Posterior cingulate gyrus (tissue), 11 donors: ENCODE measurements at regions not wholly inside any gene's neighbourhood (a gene's known extent, or its start where the extent isn't known, plus 50 kb on each side); places are given as distances from the start of the nearest gene placed in this dataset.
A peak's percentile ranks its signal among the peaks of the same experiment; 100 is the strongest.

Experiments used
- DNase-seq, 10 donors: peaks; one replicate each; pipeline versions ENCODE4 v3.0.0 to v3.0.0-alpha.2; 2020 to 2021; ENCODE audit warnings: mixed read lengths in 3 of 10
- intact Hi-C: fragments of 100-400 bp; cut with DNase I; formaldehyde crosslinking; loops from one replicate; pipeline ENCODE4 v1.15.1; 2023

DNA sequence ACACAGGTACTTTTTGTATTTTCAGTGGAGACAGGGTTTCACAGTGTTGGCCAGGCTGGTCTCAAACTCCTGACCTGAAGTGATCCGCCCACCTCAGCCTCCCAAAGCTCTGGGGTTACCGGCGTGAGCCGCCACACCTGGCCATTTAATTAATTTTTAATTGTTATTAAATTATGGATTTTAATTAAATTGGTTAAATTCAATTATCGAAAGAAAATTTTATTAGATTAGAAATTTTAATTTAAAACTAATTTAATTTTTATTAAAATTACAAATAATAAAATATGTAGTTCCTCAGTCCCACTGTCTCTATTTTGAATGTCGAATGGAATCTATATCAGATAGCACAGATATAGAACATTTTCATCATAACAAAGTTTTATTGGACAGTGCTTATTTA is 416.5 kb downstream of the GABRG2 start:
- DNase-seq, result no peak
- intact Hi-C loops, result no loop called here

GRCh38 chr5:162484986-162485385 is 417.4 kb downstream of the GABRG2 start:
- peak in 1 of 10 donors; percentile 74 for DNase-seq
- intact Hi-C loops, result no loop called here

DNA sequence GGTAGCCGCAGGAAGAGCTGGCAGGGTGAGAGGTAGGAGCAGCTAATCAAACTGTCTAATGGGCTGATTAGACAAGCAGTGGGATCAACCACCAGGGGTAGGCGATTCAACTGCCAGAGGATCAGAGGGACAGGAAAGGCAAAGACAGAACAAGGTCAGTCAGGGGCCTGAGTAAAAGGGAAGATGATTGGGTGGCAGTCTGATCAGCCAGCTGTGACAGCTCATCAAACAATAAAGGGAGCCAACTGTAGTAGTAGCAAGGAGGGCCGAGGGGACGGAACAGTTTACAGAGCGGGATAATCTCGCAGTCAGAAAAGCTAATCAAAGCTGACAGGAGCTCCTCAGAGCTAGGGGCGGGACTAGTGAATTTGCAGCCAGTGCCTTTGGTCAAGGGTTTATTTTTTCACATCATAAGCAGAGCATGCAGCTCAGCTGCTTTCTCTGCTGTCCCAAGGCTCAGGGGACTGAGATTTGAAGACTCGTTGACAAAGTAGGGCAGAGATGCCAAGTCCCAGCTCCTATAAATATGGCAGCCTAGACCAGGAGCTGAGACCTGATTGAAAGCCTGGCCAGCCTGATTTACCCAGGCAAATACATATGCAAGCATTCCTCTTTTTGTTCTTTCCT is 418.2 kb downstream of the GABRG2 start:
- DNase-seq, result no peak
- intact Hi-C loops, result no loop called here

GRCh38 chr5:162487528-162488525 is 420.3 kb downstream of the GABRG2 start:
- intact Hi-C loops, result no loop called here

DNA sequence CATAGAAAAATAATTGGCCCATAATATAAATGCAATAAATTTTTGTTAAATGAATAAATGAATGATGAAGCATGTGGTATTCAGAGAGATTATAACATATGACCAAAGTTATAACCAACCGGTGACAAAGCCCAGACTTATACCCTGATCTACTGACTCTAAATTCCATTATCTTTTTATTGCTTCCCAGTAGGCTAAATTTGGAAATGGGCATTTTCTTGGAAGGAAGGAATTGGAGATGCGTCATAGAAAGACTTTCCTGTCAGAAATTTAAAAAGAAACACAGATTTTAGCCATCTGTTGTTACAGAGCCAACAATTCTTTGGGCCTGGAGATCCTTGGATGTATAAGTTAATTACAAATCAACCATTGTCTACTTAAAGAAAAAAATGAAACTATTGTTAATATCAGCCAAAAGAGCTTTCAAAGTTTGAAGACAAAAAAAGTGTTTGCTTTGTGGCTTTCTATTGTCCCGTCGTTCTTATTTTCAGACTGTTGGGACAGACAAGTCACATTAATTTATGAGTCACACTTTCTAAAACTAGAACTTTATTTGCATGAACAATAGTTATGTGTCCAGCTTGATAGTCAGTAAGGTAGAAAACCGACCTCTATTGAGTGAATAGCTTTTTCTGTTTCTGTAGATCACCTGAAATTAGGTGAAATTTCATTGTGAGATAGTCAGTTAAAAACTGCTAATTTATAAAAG is 428.7 kb downstream of the GABRG2 start:
- intact Hi-C loops, result no loop called here
- DNase-seq, result no peak

More at GRCh38 chr5:162487528-162488525, 420.3 kb downstream of the GABRG2 start:
- no peak for DNase-seq

DNA sequence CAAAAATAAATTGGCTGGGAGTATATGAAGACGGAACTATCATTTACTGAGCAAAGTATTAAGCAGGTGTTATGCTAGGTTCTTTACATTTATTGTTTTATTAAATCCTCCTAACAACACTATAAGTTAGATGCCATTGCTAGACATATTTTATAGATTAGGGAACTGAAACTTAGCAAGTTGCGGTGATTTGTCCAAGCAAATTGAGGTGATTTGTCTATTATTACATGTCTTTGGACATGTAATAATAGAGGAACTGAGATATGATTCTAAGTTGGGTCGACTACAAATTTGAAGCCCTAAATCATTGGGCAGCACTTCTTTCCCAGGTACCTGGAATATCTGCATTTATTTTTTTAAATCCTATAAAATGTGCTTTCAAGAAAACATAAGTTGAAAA is 429.9 kb downstream of the GABRG2 start:
- intact Hi-C loops, result no loop called here
- no peak for DNase-seq

DNA sequence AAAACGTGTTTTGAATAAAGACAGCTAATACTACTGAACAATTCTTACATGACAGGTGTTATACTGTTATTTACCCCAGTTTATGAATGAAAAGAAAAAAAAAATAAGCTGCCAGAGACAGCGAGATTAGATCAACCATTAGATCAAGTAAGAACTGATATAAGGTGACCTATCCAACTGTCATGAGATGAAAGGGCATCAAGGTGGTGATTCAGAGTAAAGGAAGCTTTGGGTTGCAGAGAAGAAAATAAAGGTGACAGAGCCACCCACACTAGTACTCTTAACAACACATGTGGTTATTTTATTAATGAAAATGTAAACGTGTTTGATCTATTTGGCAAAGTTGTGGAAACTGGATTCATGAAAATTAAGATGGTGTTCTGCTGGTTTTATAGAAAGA is 435.2 kb downstream of the GABRG2 start:
- intact Hi-C loops, result no loop called here
- DNase-seq, result no peak

DNA sequence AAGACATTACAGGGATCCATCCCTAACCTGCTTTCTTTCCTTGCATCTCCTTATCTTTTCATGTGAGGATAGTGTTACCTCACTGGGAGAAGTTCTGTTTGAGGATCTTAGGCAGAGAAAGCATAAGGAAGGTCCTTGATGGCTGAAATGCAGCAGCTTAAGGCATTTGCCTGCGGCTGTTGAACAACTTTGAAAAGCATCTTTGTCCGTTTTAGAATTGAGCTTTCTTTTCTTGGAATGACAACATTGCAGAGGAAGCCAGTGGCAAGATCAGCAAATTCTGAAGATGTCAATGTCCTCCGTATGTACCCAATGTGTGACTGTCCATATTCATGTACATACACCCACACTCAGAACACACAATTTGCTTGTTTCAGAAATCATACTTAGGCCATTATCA is 436.2 kb downstream of the GABRG2 start:
- no peak for DNase-seq
- intact Hi-C loops, result no loop called here

DNA sequence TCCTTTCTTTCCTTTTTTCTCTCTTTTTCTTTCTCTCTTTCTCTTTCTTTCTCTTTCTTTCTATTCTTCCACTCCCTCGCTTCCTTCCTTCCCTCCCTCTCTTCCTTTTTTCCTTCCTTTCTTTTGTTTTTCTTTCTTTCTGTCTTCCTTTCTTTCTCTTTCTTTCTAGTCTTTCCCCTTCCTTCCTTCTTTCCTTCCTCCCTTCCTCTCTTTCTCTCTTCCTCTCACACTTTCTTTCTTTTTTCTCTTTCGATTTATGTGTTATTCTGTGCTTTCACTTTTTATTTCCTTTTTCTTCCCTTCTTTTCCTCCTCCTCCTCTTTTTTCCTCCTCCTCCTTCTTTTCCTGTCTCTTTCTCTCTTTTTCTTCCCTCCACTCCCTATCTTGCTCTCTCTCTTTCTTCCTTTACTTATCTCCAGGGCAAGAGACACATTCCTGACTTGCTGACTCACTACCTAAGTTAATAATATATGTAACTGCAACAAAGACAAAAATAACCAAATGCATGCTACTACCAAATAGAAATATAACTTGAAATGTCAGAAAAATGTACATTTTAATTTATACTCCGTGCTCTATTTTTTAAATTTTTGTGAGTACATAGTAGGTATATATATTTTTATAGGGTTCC is 445.5 kb downstream of the GABRG2 start:
- intact Hi-C loops, result no loop called here
- no peak for DNase-seq

DNA sequence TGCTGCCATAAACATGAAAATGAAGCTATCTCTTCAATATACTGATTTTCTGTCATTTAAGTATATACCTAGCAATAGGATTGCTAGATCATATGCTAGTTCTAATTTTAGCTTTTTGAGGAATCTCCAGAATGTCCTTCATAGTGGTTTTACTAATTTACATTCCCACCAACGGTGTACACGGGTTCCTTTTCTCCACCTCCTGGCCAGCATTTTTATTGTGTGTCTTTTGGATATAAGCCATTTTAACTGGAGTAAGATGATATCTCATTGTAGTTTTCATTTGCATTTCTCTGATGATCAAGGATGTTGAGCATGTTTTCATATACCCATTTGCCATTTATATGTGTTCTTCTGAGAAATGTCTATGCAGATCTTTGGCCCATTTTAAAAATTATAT is 446.5 kb downstream of the GABRG2 start:
- no peak for DNase-seq
- intact Hi-C loops, result no loop called here

- intact Hi-C loops, result no loop called here
- DNase-seq, result no peak
Observed at GRCh38 chr5:162520878-162521277, 453.3 kb downstream of the GABRG2 start.

GRCh38 chr5:162529209-162529608 is 461.6 kb downstream of the GABRG2 start:
- DNase-seq, result no peak
- intact Hi-C loops, result no loop called here

- no peak for DNase-seq
Observed at GRCh38 chr5:162529886-162530285, 462.3 kb downstream of the GABRG2 start.

GRCh38 chr5:162543437-162543836 is 475.9 kb downstream of the GABRG2 start:
- intact Hi-C loops, result no loop called here
- DNase-seq, result no peak

More at GRCh38 chr5:162529886-162530285, 462.3 kb downstream of the GABRG2 start:
- intact Hi-C loops, result no loop called here

- intact Hi-C loops, result no loop called here
- no peak for DNase-seq
Observed at GRCh38 chr5:162544905-162545304, 477.3 kb downstream of the GABRG2 start.

DNA sequence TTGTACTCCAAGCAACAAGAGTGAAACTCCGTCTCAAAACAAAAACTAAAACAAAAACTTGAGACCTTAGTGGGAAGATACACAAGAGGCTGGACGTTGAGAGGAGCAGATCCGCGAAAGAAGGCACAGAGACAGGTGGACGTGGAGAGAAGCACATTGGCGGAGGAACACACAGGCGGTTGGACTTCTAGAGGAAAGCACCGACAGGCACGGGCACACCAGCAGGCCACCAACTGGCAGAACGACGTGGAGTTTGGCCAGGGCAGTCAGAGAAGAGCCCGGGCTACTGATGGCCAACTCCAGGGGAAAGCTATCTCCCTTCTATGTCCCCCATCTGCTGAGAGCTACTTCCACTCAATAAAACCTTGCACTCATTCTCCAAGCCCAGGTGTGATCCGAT is 482.7 kb downstream of the GABRG2 start:
- intact Hi-C loops, result no loop called here
- DNase-seq, result no peak

- intact Hi-C loops, result no loop called here
- DNase-seq, result no peak
Observed at GRCh38 chr5:162558120-162558519, 490.5 kb downstream of the GABRG2 start.

DNA sequence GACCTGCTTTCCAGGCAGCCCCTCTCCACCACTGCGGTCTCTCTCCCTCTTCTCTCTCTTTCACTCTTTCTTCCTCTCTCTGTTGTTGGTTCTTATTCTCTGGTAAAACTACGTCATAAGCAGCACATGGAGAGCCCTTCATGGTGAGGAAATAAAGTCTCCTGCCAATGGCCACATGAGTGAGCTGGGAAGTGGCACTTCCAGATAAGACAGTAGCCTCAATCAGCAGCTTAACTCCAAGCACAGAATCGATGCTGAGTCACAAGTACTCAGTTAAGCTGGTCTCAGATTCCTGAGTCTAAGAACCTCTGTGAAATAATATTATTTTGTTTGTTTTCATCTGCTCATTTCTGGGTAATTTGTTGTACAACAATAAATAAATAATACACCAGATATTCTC is 500.1 kb downstream of the GABRG2 start:
- intact Hi-C loops, result no loop called here
- DNase-seq, result no peak

- intact Hi-C loops, result no loop called here
Observed at GRCh38 chr5:162573758-162574157, 506.2 kb downstream of the GABRG2 start.

GRCh38 chr5:162591724-162592123 is 524.2 kb downstream of the GABRG2 start:
- intact Hi-C loops, result no loop called here
- no peak for DNase-seq

More at GRCh38 chr5:162573758-162574157, 506.2 kb downstream of the GABRG2 start:
- DNase-seq, result no peak

DNA sequence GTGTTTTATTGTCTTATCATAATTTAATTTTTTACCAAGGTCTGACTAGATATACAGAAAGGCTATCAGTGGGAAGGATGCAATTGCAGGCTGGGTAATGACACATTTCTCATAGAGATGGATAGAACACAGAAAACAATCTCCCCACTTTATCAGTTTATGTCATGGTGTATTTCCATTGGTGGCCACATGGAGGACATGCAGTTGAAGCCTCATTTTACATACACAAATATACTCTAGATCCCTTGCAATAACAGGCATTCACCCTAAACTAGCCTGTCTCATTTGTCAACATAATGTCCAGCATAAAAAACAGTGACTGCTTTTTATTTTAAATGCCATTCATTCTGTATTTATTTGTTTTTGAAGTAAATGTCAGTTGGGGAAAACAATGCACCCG is 526.3 kb downstream of the GABRG2 start:
- DNase-seq, result no peak
- intact Hi-C loops, result no loop called here
